Panc1 (cell line): ENCODE measurements at regions not wholly inside any gene's neighbourhood (a gene's known extent, or its start where the extent isn't known, plus 50 kb on each side); places are given as distances from the start of the nearest gene placed in this dataset.

Experiments
- ATAC-seq: fragments of 200-7000 bp; cut with Tn5 transposase; 2 replicates; pipeline ENCODE4 v1.9.1; 2020; ENCODE audit warnings: mild to moderate bottlenecking, moderate library complexity
- BruUV-seq: library from RNA; stranded (reverse); fragments of 400-500 nt; replicated peaks from 2 replicates; lab custom pipeline; 2021; lab: Mats Ljungman, UMichigan
- CTCF ChIA-PET: fragments of 300-600 bp; sonication (Branson Sonifier 250); formaldehyde crosslinking; loops from one replicate; lab custom pipeline; 2022; ENCODE audit warnings: antibody characterized with exemption; lab: Charles Lee
- POLR2A ChIA-PET: fragments of 300-600 bp; sonication (Branson Sonifier 250); formaldehyde crosslinking; loops from one replicate; lab custom pipeline; 2022; ENCODE audit warnings: antibody characterized with exemption; lab: Charles Lee
- DNase-seq: peaks from one replicate; pipeline ENCODE4 v3.0.0-alpha.2; 2010; ENCODE audit warnings: low read depth, low spot score
- H3K27ac ChIP-seq: 2 replicates; pipeline ENCODE4 v1.5.1; 2011; ENCODE audit warnings: mild to moderate bottlenecking, low read length, inconsistent platforms
- H3K27me3 ChIP-seq: fragments of 200-500 bp; sonication (Bioruptor generic); 2 replicates; pipeline ENCODE4 v1.6.0; 2014; ENCODE audit warnings: low read length, inconsistent platforms; ENCODE audit not compliant: control insufficient read depth, insufficient read depth
- H3K36me3 ChIP-seq: fragments of 200-500 bp; sonication (Bioruptor generic); 2 replicates; pipeline ENCODE4 v1.5.1; 2014; ENCODE audit warnings: inconsistent platforms, mild to moderate bottlenecking, low read length, moderate library complexity; ENCODE audit not compliant: control insufficient read depth, insufficient read depth
- H3K4me1 ChIP-seq: 2 replicates; pipeline ENCODE4 v1.5.1; 2011; ENCODE audit warnings: inconsistent platforms, mild to moderate bottlenecking, low read length, moderate library complexity; ENCODE audit not compliant: control insufficient read depth, insufficient read depth
- H3K4me3 ChIP-seq, 2 experiments: 2 replicates each; pipeline ENCODE4 v1.5.1; 2011 to 2012; ENCODE audit warnings: low read depth in 2 of 2, low read length in 2 of 2, mild to moderate bottlenecking in 2 of 2, inconsistent platforms in 1 of 2, moderate library complexity in 1 of 2
- H3K9me3 ChIP-seq: fragments of 200-500 bp; sonication (Bioruptor generic); 2 replicates; pipeline ENCODE4 v1.5.1; 2014; ENCODE audit warnings: low read depth, mild to moderate bottlenecking, inconsistent platforms, low read length, moderate library complexity; ENCODE audit not compliant: control insufficient read depth, insufficient read depth
- CTCF ChIP-seq: fragments of 450-650 bp; IDR thresholded peaks from 2 replicates; pipeline ENCODE4 v1.5.1; 2017; ENCODE audit warnings: mild to moderate bottlenecking
- POLR2AphosphoS5 ChIP-seq: IDR thresholded peaks from 2 replicates; pipeline ENCODE4 v1.6.1; 2012; ENCODE audit warnings: mild to moderate bottlenecking, low read depth, low read length, moderate library complexity
- REST ChIP-seq, 2 experiments: IDR thresholded peaks; 2 replicates each; pipeline ENCODE4 v1.6.1; 2011 to 2012; ENCODE audit warnings: low read depth in 2 of 2, control low read depth in 1 of 2, low read length in 1 of 2, mild to moderate bottlenecking in 1 of 2, moderate library complexity in 1 of 2; ENCODE audit not compliant: insufficient read depth in 1 of 2
- SIN3A ChIP-seq: IDR thresholded peaks from 2 replicates; pipeline ENCODE4 v1.6.1; 2012; ENCODE audit warnings: low read depth, mild to moderate bottlenecking, low read length, moderate library complexity, borderline replicate concordance; ENCODE audit not compliant: insufficient read depth
- TCF7L2 ChIP-seq: IDR thresholded peaks from 2 replicates; pipeline ENCODE4 v1.6.1; 2011; ENCODE audit warnings: mild to moderate bottlenecking, low read depth, low read length, inconsistent platforms
- in situ Hi-C: cut with HindIII; loops from 2 replicates; pipeline ENCODE4 v1.10.0; 2016; ENCODE audit warnings: low sequenced_read_pairs, low pct_unique_long_range_greater_than_20kb
- intact Hi-C: fragments of 100-400 bp; cut with micrococcal nuclease; formaldehyde crosslinking; loops from one replicate; pipeline ENCODE4 v1.10.0; 2022; ENCODE audit not compliant: unreplicated experiment

GRCh38 chr5:71923755-71924154, 183.5 kb upstream of the MAP1B start:
- ChIA-PET CTCF (no interaction called here), POLR2A (no interaction called here)
- in situ Hi-C loops (no loop called here), intact Hi-C loops (no loop called here)
- H3K27ac ChIP-seq = no peak overlapping the region
- BruUV-seq = no TSS peak
- ATAC-seq (no peak), DNase-seq (no peak)
- no peaks in the 10 kb centered on the region for H3K4me1 ChIP-seq
- TF ChIP-seq SIN3A = no peak
- TF ChIP-seq POLR2AphosphoS5 = no peak
- TF ChIP-seq CTCF = no peak
- no peak for TF ChIP-seq TCF7L2
- no peak for TF ChIP-seq REST (IDR thresholded peaks at IDR 0.05; ENCODE audit: insufficient read depth in 1 of 2, low read depth in 2 of 2, low read length in 1 of 2)
- H3K9me3 ChIP-seq = peaks cover 3% of the 10 kb centered on the region; the same call in 1 of the 2 replicates
- no peak overlapping the region for H3K4me3 ChIP-seq
- H3K27me3 ChIP-seq = no peaks in the 10 kb centered on the region; the same call in 1 of the 2 replicates
- no peaks in the 10 kb centered on the region for H3K36me3 ChIP-seq

- peaks cover 3% of the 10 kb centered on the region; the same call in 1 of the 2 replicates for H3K9me3 ChIP-seq
- ATAC-seq = no peak
- ChIA-PET POLR2A (no interaction called here), CTCF (no interaction called here)
- H3K4me1 ChIP-seq = no peaks in the 10 kb centered on the region
- intact Hi-C loops = no loop called here
- no peaks in the 10 kb centered on the region for H3K36me3 ChIP-seq
- H3K27me3 ChIP-seq = peaks cover 1% of the 10 kb centered on the region; the same call in 1 of the 2 replicates
- no peak overlapping the region for H3K4me3 ChIP-seq
- DNase-seq = no peak
- in situ Hi-C loops = no loop called here
- TF ChIP-seq TCF7L2 (no peak), REST (IDR thresholded peaks at IDR 0.05; ENCODE audit: insufficient read depth in 1 of 2, low read depth in 2 of 2, low read length in 1 of 2) (no peak), SIN3A (no peak), CTCF (no peak), POLR2AphosphoS5 (no peak)
- no TSS peak for BruUV-seq
- H3K27ac ChIP-seq = no peak overlapping the region
Observed at GRCh38 chr5:71924325-71924724, 182.9 kb upstream of the MAP1B start.
